OCI-LY7 (cell line): ENCODE measurements at regions not wholly inside any gene's neighbourhood (a gene's known extent, or its start where the extent isn't known, plus 50 kb on each side); places are given as distances from the start of the nearest gene placed in this dataset.

Experiments used
- BruUV-seq: library from RNA; stranded (reverse); fragments of 400-500 nt; replicated peaks from 2 replicates; lab custom pipeline; 2021; lab: Mats Ljungman, UMichigan
- CTCF ChIA-PET: fragments of 300-600 bp; sonication (Branson Sonifier 250); formaldehyde crosslinking; loops from one replicate; lab custom pipeline; 2022; ENCODE audit warnings: antibody characterized with exemption; ENCODE audit not compliant: unreplicated experiment; lab: Charles Lee
- POLR2A ChIA-PET: fragments of 300-600 bp; sonication (Branson Sonifier 250); formaldehyde crosslinking; loops from one replicate; lab custom pipeline; 2022; ENCODE audit warnings: antibody characterized with exemption; lab: Charles Lee
- DNase-seq: peaks from one replicate; pipeline ENCODE4 v3.0.0-alpha.2; 2015; ENCODE audit warnings: low spot score
- H2AFZ ChIP-seq: fragments of 200-600 bp; sonication (generic), shearing (Covaris generic); 2 replicates; pipeline ENCODE4 v1.6.1; 2014; ENCODE audit warnings: mild to moderate bottlenecking, antibody characterized with exemption, low read length, moderate library complexity
- H3K27ac ChIP-seq: fragments of 200-600 bp; sonication (generic); 2 replicates; pipeline ENCODE4 v1.5.1; 2014; ENCODE audit warnings: mixed run types, low read depth, mild to moderate bottlenecking, moderate library complexity, low read length, inconsistent platforms; ENCODE audit not compliant: poor library complexity, severe bottlenecking
- H3K36me3 ChIP-seq: fragments of 200-600 bp; sonication (generic); 2 replicates; pipeline ENCODE4 v1.6.1; 2014; ENCODE audit warnings: mild to moderate bottlenecking, antibody characterized with exemption, low read length, moderate library complexity, mixed read lengths; ENCODE audit not compliant: insufficient read depth
- H3K4me1 ChIP-seq: fragments of 200-600 bp; sonication (generic); 2 replicates; pipeline ENCODE4 v1.5.1; 2014; ENCODE audit warnings: mild to moderate bottlenecking, low read length; ENCODE audit not compliant: insufficient read depth, poor library complexity, severe bottlenecking
- H3K4me2 ChIP-seq: fragments of 200-600 bp; sonication (generic); 2 replicates; pipeline ENCODE4 v1.6.1; 2014; ENCODE audit warnings: mild to moderate bottlenecking, low read length
- H3K4me3 ChIP-seq: fragments of 200-600 bp; sonication (generic); 2 replicates; pipeline ENCODE4 v1.5.1; 2014; ENCODE audit warnings: mild to moderate bottlenecking, low read depth, low read length; ENCODE audit not compliant: poor library complexity, severe bottlenecking
- H3K79me2 ChIP-seq: fragments of 200-600 bp; sonication (generic); 2 replicates; pipeline ENCODE4 v1.6.1; 2016; ENCODE audit warnings: low read depth, mild to moderate bottlenecking, low read length, moderate library complexity, mixed read lengths; ENCODE audit not compliant: insufficient read depth
- H3K9me2 ChIP-seq: fragments of 200-600 bp; sonication (generic); 2 replicates; pipeline ENCODE4 v1.6.1; 2016; ENCODE audit warnings: mild to moderate bottlenecking, low read length, mixed read lengths; ENCODE audit not compliant: insufficient read depth
- H3K9me3 ChIP-seq: fragments of 200-600 bp; sonication (generic); 2 replicates; pipeline ENCODE4 v1.6.1; 2014; ENCODE audit warnings: mild to moderate bottlenecking, mixed run types, low read length, mixed read lengths
- H4K20me1 ChIP-seq: fragments of 200-600 bp; sonication (generic); 2 replicates; pipeline ENCODE4 v1.6.1; 2014; ENCODE audit warnings: mild to moderate bottlenecking, antibody characterized with exemption, low read length, moderate library complexity, mixed read lengths; ENCODE audit not compliant: insufficient read depth
- CTCF ChIP-seq: fragments of 200-600 bp; sonication (generic); conservative IDR thresholded peaks from 2 replicates; pipeline ENCODE4 v1.5.1; 2014; ENCODE audit warnings: mild to moderate bottlenecking, antibody characterized with exemption, low read length, moderate library complexity, mixed read lengths
- EZH2phosphoT487 ChIP-seq: fragments of 200-600 bp; sonication (generic); IDR thresholded peaks from 2 replicates; pipeline ENCODE4 v1.6.1; 2018; ENCODE audit warnings: low read depth, borderline replicate concordance, mild to moderate bottlenecking, mixed run types, antibody characterized with exemption, low read length, moderate library complexity, mixed read lengths
- intact Hi-C: fragments of 100-400 bp; cut with micrococcal nuclease; formaldehyde crosslinking; loops from one replicate; pipeline ENCODE4 v1.10.0; 2022; ENCODE audit not compliant: unreplicated experiment

GRCh38 chr22:47376322-47376700 is 613.9 kb downstream of the TBC1D22A start:
- POLR2A ChIA-PET, result no interaction called here

GRCh38 chr22:47375621-47376321 is 613.3 kb downstream of the TBC1D22A start:
- BruUV-seq, result no TSS peak
- no peak for DNase-seq
- no peaks in the 10 kb centered on the region for H3K9me2 ChIP-seq
- intact Hi-C loops, result no loop called here
- H4K20me1 ChIP-seq, result no peaks in the 10 kb centered on the region
- no peaks in the 10 kb centered on the region for H3K36me3 ChIP-seq
- no peak overlapping the region for H2AFZ ChIP-seq
- ChIA-PET POLR2A (no interaction called here), CTCF (no interaction called here)
- H3K79me2 ChIP-seq, result no peaks in the 10 kb centered on the region
- H3K4me1 ChIP-seq, result no peaks in the 10 kb centered on the region
- TF ChIP-seq CTCF (no peak), EZH2phosphoT487 (no peak)
- H3K4me3 ChIP-seq, result no peak overlapping the region
- no peak overlapping the region for H3K4me2 ChIP-seq
- no peak overlapping the region for H3K27ac ChIP-seq
- H3K9me3 ChIP-seq, result no peaks in the 10 kb centered on the region

More at GRCh38 chr22:47376322-47376700, 613.9 kb downstream of the TBC1D22A start:
- no peak overlapping the region for H3K4me3 ChIP-seq
- TF ChIP-seq CTCF (no peak), EZH2phosphoT487 (no peak)
- no peak overlapping the region for H3K27ac ChIP-seq
- H3K4me1 ChIP-seq, result no peaks in the 10 kb centered on the region
- no peaks in the 10 kb centered on the region for H3K79me2 ChIP-seq
- BruUV-seq, result no TSS peak
- H3K9me2 ChIP-seq, result no peaks in the 10 kb centered on the region
- no peaks in the 10 kb centered on the region for H3K9me3 ChIP-seq
- no peaks in the 10 kb centered on the region for H4K20me1 ChIP-seq
- CTCF ChIA-PET, result no interaction called here
- intact Hi-C loops, result no loop called here
- H3K4me2 ChIP-seq, result no peak overlapping the region
- H3K36me3 ChIP-seq, result no peaks in the 10 kb centered on the region
- DNase-seq, result no peak
- H2AFZ ChIP-seq, result no peak overlapping the region

- CTCF ChIA-PET, result no interaction called here
- POLR2A ChIA-PET, result no interaction called here
- no peak overlapping the region for H3K4me2 ChIP-seq
- H3K36me3 ChIP-seq, result no peaks in the 10 kb centered on the region
- TF ChIP-seq EZH2phosphoT487 (no peak), CTCF (no peak)
- H3K9me2 ChIP-seq, result no peaks in the 10 kb centered on the region
- no peaks in the 10 kb centered on the region for H3K79me2 ChIP-seq
- intact Hi-C loops, result no loop called here
- H4K20me1 ChIP-seq, result no peaks in the 10 kb centered on the region
- H3K9me3 ChIP-seq, result no peaks in the 10 kb centered on the region
- H3K27ac ChIP-seq, result no peak overlapping the region
- no TSS peak for BruUV-seq
- no peaks in the 10 kb centered on the region for H3K4me1 ChIP-seq
- H2AFZ ChIP-seq, result no peak overlapping the region
- DNase-seq, result no peak
- no peak overlapping the region for H3K4me3 ChIP-seq
These were observed 612.6 kb downstream of the TBC1D22A start for GRCh38 chr22:47374901-47375575.
